ENCODE measurements at regions not wholly inside any gene's neighbourhood (a gene's known extent, or its start where the extent isn't known, plus 50 kb on each side); places are given as distances from the start of the nearest gene placed in this dataset.
"Not testable (repeated sequence)": the region's sequence is repeated elsewhere in the genome, so short reads cannot be mapped to it uniquely, and the experiment has no call there.

GRCh38 chr14:104230946-104231345 lies 92.6 kb downstream of the KIF26A start:
- DNase-seq (ENCODE audit: extremely low spot score) = no peak
- TF ChIP-seq BHLHE40 (IDR thresholded peaks at IDR 0.05; ENCODE audit: borderline replicate concordance) (no peak), CTBP1 (IDR thresholded peaks at IDR 0.05; ENCODE audit: borderline replicate concordance) (no peak), SUZ12 (IDR thresholded peaks at IDR 0.05) (no peak), ELF4 (IDR thresholded peaks at IDR 0.05) (no peak), HDGF (IDR thresholded peaks at IDR 0.05; ENCODE audit: borderline replicate concordance) (no peak), NFRKB (IDR thresholded peaks at IDR 0.05) (no peak), PKNOX1 (IDR thresholded peaks at IDR 0.05) (no peak), FOXA1 (IDR thresholded peaks at IDR 0.05) (no peak)
- ChIA-PET POLR2A (no interaction called here), CTCF (no interaction called here)

GRCh38 chr14:104232070-104232484 lies 93.7 kb downstream of the KIF26A start:
- ChIA-PET POLR2A (no interaction called here), CTCF (no interaction called here)
- no peak for DNase-seq (ENCODE audit: extremely low spot score)
- TF ChIP-seq SP1 (IDR thresholded peaks at IDR 0.05) = no peak
- TF ChIP-seq FOXM1 (IDR thresholded peaks at IDR 0.05; ENCODE audit: borderline replicate concordance) = no peak
- TF ChIP-seq LEF1 (IDR thresholded peaks at IDR 0.05; ENCODE audit: borderline replicate concordance) = no peak
- TF ChIP-seq SUZ12 (IDR thresholded peaks at IDR 0.05) = no peak
- TF ChIP-seq ZNF384 (IDR thresholded peaks at IDR 0.05) = no peak

- POLR2A ChIA-PET; DNase-seq (ENCODE audit: extremely low spot score); CTCF ChIA-PET: not testable (repeated sequence)
These were observed 95.8 kb downstream of the KIF26A start for GRCh38 chr14:104234007-104234786.

- ChIA-PET POLR2A (no interaction called here), CTCF (no interaction called here)
- no peak for DNase-seq (ENCODE audit: extremely low spot score)
- no peak for TF ChIP-seq SUZ12 (IDR thresholded peaks at IDR 0.05)
- no peak for TF ChIP-seq HDGF (IDR thresholded peaks at IDR 0.05; ENCODE audit: borderline replicate concordance)
- no peak for TF ChIP-seq L3MBTL2 (conservative IDR thresholded peaks at IDR 0.05)
- no peak for TF ChIP-seq CTBP1 (IDR thresholded peaks at IDR 0.05; ENCODE audit: borderline replicate concordance)
These were observed 97.3 kb downstream of the KIF26A start for GRCh38 chr14:104235686-104236085.

GRCh38 chr14:104237651-104238423 lies 99.5 kb downstream of the KIF26A start:
- POLR2A ChIA-PET = no interaction called here
- TF ChIP-seq FOXM1 (IDR thresholded peaks at IDR 0.05; ENCODE audit: borderline replicate concordance) (no peak), L3MBTL2 (conservative IDR thresholded peaks at IDR 0.05) (no peak), FOXA1 (IDR thresholded peaks at IDR 0.05) (no peak)
- no peak for DNase-seq (ENCODE audit: extremely low spot score)
- CTCF ChIA-PET = no interaction called here

GRCh38 chr14:104238424-104239184 lies 100.2 kb downstream of the KIF26A start:
- ChIA-PET POLR2A (no interaction called here), CTCF (no interaction called here)
- no peak for TF ChIP-seq BHLHE40 (IDR thresholded peaks at IDR 0.05; ENCODE audit: borderline replicate concordance)
- no peak for TF ChIP-seq SP1 (IDR thresholded peaks at IDR 0.05)
- no peak for TF ChIP-seq ELF4 (IDR thresholded peaks at IDR 0.05)
- TF ChIP-seq TARDBP (IDR thresholded peaks at IDR 0.05) = no peak
- no peak for TF ChIP-seq FOXA1 (IDR thresholded peaks at IDR 0.05)
- no peak for TF ChIP-seq HDGF (IDR thresholded peaks at IDR 0.05; ENCODE audit: borderline replicate concordance)
- TF ChIP-seq FOXM1 (IDR thresholded peaks at IDR 0.05; ENCODE audit: borderline replicate concordance) = no peak
- no peak for TF ChIP-seq NFRKB (IDR thresholded peaks at IDR 0.05)
- TF ChIP-seq CTBP1 (IDR thresholded peaks at IDR 0.05; ENCODE audit: borderline replicate concordance) = no peak
- no peak for TF ChIP-seq ZNF384 (IDR thresholded peaks at IDR 0.05)
- TF ChIP-seq SUZ12 (IDR thresholded peaks at IDR 0.05) = no peak
- TF ChIP-seq LEF1 (IDR thresholded peaks at IDR 0.05; ENCODE audit: borderline replicate concordance) = no peak
- no peak for DNase-seq (ENCODE audit: extremely low spot score)

GRCh38 chr14:104239185-104239775 lies 100.9 kb downstream of the KIF26A start:
- no peak for TF ChIP-seq SP1 (IDR thresholded peaks at IDR 0.05)
- no peak for TF ChIP-seq CTBP1 (IDR thresholded peaks at IDR 0.05; ENCODE audit: borderline replicate concordance)
- TF ChIP-seq FOXA1 (IDR thresholded peaks at IDR 0.05) = no peak
- TF ChIP-seq HDGF (IDR thresholded peaks at IDR 0.05; ENCODE audit: borderline replicate concordance) = no peak
- no peak for TF ChIP-seq SUZ12 (IDR thresholded peaks at IDR 0.05)
- no peak for TF ChIP-seq ELF4 (IDR thresholded peaks at IDR 0.05)
- no peak for TF ChIP-seq FOXK2 (IDR thresholded peaks at IDR 0.05)
- no peak for TF ChIP-seq ZNF384 (IDR thresholded peaks at IDR 0.05)
- TF ChIP-seq TARDBP (IDR thresholded peaks at IDR 0.05) = no peak
- TF ChIP-seq PKNOX1 (IDR thresholded peaks at IDR 0.05) = no peak
- POLR2A ChIA-PET = no interaction called here
- CTCF ChIA-PET = interaction anchor here (0.7 kb wide), 1 partner anchor 15 kb away, joined by 4 read pairs; no protein-coding TSS in a partner anchor
- no peak for DNase-seq (ENCODE audit: extremely low spot score)

Measured in HEK293T (cell line).